Stomach smooth muscle (tissue), 2 donors: ENCODE measurements at regions not wholly inside any gene's neighbourhood (a gene's known extent, or its start where the extent isn't known, plus 50 kb on each side); places are given as distances from the start of the nearest gene placed in this dataset.
"Not testable (repeated sequence)": the region's sequence is repeated elsewhere in the genome, so short reads cannot be mapped to it uniquely, and the experiment has no call there.

Experiments used
- H3K27ac ChIP-seq: one replicate; pipeline ENCODE4 v1.7.0; 2013; ENCODE audit warnings: mild to moderate bottlenecking, low read length, inconsistent platforms
- H3K27me3 ChIP-seq, 2 donors: one replicate each; pipeline ENCODE4 v1.7.0; 2013; ENCODE audit warnings: low read length in 2 of 2; ENCODE audit not compliant: insufficient read depth in 2 of 2, control insufficient read depth in 1 of 2
- H3K36me3 ChIP-seq, 2 donors: one replicate each; pipeline ENCODE4 v1.7.0; 2013; ENCODE audit warnings: low read length in 2 of 2; ENCODE audit not compliant: control insufficient read depth in 2 of 2, insufficient read depth in 2 of 2
- H3K4me1 ChIP-seq: one replicate; pipeline ENCODE4 v1.7.0; 2013; ENCODE audit warnings: low read length; ENCODE audit not compliant: control insufficient read depth, insufficient read depth
- H3K4me3 ChIP-seq, 2 donors: one replicate each; pipeline ENCODE4 v1.7.0; 2013; ENCODE audit warnings: low read length in 2 of 2
- H3K9ac ChIP-seq, 2 donors: one replicate each; pipeline ENCODE4 v1.7.0; 2013; ENCODE audit warnings: low read length in 2 of 2, mild to moderate bottlenecking in 1 of 2
- H3K9me3 ChIP-seq, 2 donors: one replicate each; pipeline ENCODE4 v1.7.0; 2013; ENCODE audit warnings: low read length in 2 of 2; ENCODE audit not compliant: control insufficient read depth in 2 of 2
- donor health status: healthy.
- donor health status: Pancreatic carcinoma.

DNA sequence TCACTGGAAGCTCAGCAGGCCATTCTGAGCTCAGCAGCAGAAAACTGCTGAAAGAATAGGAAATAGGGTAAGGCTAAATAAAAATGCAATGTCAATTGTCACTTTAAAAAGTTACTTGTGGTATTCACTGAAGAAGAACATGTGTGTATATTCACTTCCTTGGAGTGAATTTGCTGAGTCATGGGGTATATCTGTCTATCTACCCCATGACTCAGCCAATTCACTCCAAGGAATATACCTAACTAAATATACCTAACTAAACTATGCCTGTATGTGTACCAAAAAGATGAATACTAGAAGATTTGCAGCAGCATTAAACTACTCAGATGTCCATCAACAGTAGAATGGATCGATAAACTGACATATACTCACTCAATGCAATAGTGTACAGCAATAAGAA lies 69.5 kb upstream of the KCNAB1 start:
- Histone ChIP-seq H3K27ac (no peak overlapping the region), H3K9me3 (peaks cover 0 to under 1% of the 10 kb centered on the region in 2 donors), H3K4me3 (no peak overlapping the region), H3K36me3 (no peaks in the 10 kb centered on the region), H3K27me3 (no peaks in the 10 kb centered on the region), H3K9ac (no peak overlapping the region), H3K4me1 (no peaks in the 10 kb centered on the region)

DNA sequence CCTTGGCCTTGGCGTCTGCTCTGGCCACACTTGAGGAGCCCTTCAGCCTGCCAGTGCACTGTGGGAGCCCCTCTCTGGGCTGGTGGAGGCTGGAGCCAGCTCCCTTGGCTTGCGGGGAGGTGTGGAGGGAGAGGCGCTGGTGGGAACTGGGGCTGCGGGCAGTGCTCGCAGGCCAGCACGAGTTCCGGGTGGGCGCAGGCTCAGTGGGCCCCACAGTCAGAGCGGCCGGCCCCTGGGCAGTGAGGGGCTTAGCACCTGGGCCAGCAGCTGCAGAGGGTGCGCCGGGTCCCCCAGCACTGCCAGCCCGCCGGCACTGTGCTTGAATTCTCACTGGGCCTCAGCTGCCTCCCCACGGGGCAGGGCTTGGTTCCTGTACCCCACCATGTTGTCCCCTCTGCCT lies 68.7 kb upstream of the KCNAB1 start:
- no peak overlapping the region for H3K9ac ChIP-seq
- peaks cover 0 to 3% of the 10 kb centered on the region in 2 donors for H3K9me3 ChIP-seq
- no peaks in the 10 kb centered on the region for H3K27me3 ChIP-seq
- H3K4me3 ChIP-seq, result no peak overlapping the region
- no peaks in the 10 kb centered on the region for H3K36me3 ChIP-seq
- no peak overlapping the region for H3K27ac ChIP-seq
- H3K4me1 ChIP-seq, result no peaks in the 10 kb centered on the region

DNA sequence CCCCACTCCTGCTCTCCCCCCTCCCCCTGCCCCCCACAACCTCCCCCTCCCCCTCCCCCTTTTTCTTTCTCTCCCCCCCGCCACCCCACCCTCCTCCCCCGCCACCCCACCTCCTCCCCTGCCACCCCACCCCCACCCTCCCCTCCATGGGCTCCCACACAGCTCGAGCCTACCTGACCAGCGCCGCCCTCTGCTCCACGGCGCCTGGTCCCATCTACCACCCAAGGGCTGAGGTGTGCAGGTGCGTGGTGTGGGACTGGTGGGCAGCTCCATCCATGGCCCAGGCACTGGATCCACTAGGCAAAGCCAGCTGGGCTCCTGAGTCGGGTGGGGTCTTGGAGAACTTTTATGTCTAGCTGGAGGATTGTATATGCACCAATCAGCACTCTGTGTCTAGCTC lies 68.3 kb upstream of the KCNAB1 start:
- Histone ChIP-seq H3K36me3 (no peaks in the 10 kb centered on the region), H3K4me1 (no peaks in the 10 kb centered on the region), H3K9ac (no peak overlapping the region), H3K9me3 (peaks cover 0 to 3% of the 10 kb centered on the region in 2 donors), H3K27me3 (no peaks in the 10 kb centered on the region), H3K4me3 (no peak overlapping the region), H3K27ac (no peak overlapping the region)

DNA sequence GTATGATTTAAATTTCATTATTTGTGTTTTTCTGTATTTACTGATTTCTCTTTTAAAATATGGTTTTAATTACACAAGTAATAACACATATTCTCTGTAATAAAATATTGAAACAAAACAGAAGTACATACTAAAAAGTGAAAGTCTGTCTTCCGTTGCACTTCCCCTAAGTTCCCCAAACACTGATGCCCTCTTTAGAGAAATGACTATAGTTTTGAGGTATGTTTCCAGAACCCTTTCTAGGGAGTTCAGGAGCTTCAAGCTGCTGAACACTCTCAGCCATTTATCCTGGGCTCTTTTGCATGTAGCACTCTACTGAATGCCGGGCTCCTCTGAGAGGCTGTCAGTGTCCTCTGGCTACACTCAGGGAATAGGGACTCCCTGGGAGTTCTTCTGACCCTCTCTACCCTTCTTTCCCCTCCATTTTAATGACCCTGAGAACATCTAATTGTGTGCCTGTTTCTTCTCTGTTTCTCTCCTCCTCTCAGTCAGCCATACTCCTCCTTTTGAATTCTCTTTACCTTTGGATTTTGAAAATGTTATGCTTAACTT lies 60.4 kb upstream of the KCNAB1 start:
- H3K27ac ChIP-seq, result no peak overlapping the region
- no peaks in the 10 kb centered on the region for H3K36me3 ChIP-seq
- no peak overlapping the region for H3K4me3 ChIP-seq

GRCh38 chr3:156068151-156068550 lies 52.2 kb upstream of the KCNAB1 start:
- not testable (repeated sequence) for H3K9me3 ChIP-seq, H3K4me1 ChIP-seq, H3K4me3 ChIP-seq, H3K36me3 ChIP-seq, H3K27me3 ChIP-seq, H3K27ac ChIP-seq, H3K9ac ChIP-seq

More for the DNA sequence above, 60.4 kb upstream of the KCNAB1 start:
- Histone ChIP-seq H3K27me3 (no peaks in the 10 kb centered on the region), H3K9ac (no peak overlapping the region), H3K9me3 (peaks cover 0 to 3% of the 10 kb centered on the region in 2 donors), H3K4me1 (no peaks in the 10 kb centered on the region)

GRCh38 chr3:156070028-156070427 lies 50.4 kb upstream of the KCNAB1 start:
- no peaks in the 10 kb centered on the region for H3K27me3 ChIP-seq
- peaks cover 0 to 3% of the 10 kb centered on the region in 2 donors for H3K9me3 ChIP-seq
- no peak overlapping the region for H3K4me3 ChIP-seq

More at GRCh38 chr3:156070028-156070427, 50.4 kb upstream of the KCNAB1 start:
- H3K27ac ChIP-seq, result no peak overlapping the region
- H3K9ac ChIP-seq, result no peak overlapping the region
- H3K36me3 ChIP-seq, result no peaks in the 10 kb centered on the region
- H3K4me1 ChIP-seq, result no peaks in the 10 kb centered on the region
